Activated T-cell treated with anti-CD3 and anti-CD28 coated beads, Interleukin-2, amount 50 U/mL, for 72 hours (primary cell): ENCODE measurements at regions not wholly inside any gene's neighbourhood (a gene's known extent, or its start where the extent isn't known, plus 50 kb on each side); places are given as distances from the start of the nearest gene placed in this dataset.
A peak's percentile ranks its signal among the peaks of the same experiment; 100 is the strongest.

ENCODE experiments used
- ATAC-seq, 2 donors: fragments of 150-1000 bp; cut with Tn5 transposase; replicated peaks in 1 of 2; 2 replicates each; pipeline ENCODE4 v1.10.0; 2021; ENCODE audit warnings: moderate library complexity in 2 of 2, mild to moderate bottlenecking in 1 of 2
- DNase-seq, 2 donors: peaks; one replicate each; pipeline ENCODE4 v3.0.0; 2021 to 2022; ENCODE audit warnings: mixed read lengths in 1 of 2
- H3K27ac Mint-ChIP-seq: one replicate; pipeline ENCODE4 v1.8.0; 2022; ENCODE audit warnings: mild to moderate bottlenecking, moderate library complexity, mixed read lengths
- H3K27me3 Mint-ChIP-seq: one replicate; pipeline ENCODE4 v1.8.0; 2022; ENCODE audit warnings: low read depth, mixed read lengths
- H3K36me3 Mint-ChIP-seq, 2 donors: one replicate each; pipeline ENCODE4 v1.8.0; 2022; ENCODE audit warnings: mixed read lengths in 2 of 2, mild to moderate bottlenecking in 1 of 2; ENCODE audit not compliant: insufficient read depth in 2 of 2
- H3K4me1 Mint-ChIP-seq: one replicate; pipeline ENCODE4 v1.8.0; 2022; ENCODE audit warnings: low read depth, mixed read lengths
- H3K4me3 Mint-ChIP-seq, 2 donors: one replicate each; pipeline ENCODE4 v1.8.0; 2022; ENCODE audit warnings: mild to moderate bottlenecking in 2 of 2, mixed read lengths in 2 of 2, moderate library complexity in 2 of 2
- H3K9me3 Mint-ChIP-seq, 2 donors: one replicate each; pipeline ENCODE4 v1.8.0; 2022; ENCODE audit warnings: mixed read lengths in 2 of 2

DNA sequence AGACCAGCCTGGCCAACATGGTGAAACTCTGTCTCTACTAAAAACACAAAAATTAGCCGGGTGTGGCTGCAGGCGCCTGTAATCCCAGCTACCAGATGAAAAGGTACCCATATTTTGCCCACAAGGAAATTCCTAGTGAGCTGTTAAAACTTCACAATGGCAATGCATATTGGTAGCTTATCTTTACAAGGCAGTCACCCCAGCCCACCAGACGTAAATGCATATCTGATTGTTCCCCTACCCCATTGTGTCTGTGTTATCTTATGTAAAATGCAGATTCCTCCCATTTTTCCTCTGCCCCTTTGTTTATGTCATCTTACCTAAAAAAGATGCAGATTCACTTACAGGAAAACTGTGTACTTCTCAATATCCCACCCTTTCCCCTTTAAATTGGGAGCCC lies 103.1 kb upstream of the SLC2A1 start:
- Mint-ChIP-seq H3K9me3 (peaks cover 0 to 2% of the 10 kb centered on the region in 2 donors), H3K27me3 (no peaks in the 10 kb centered on the region), H3K27ac (no peak overlapping the region), H3K4me1 (peaks cover 11% of the 10 kb centered on the region), H3K4me3 (no peak overlapping the region), H3K36me3 (no peaks in the 10 kb centered on the region)
- DNase-seq (no peak), ATAC-seq (no peak)

DNA sequence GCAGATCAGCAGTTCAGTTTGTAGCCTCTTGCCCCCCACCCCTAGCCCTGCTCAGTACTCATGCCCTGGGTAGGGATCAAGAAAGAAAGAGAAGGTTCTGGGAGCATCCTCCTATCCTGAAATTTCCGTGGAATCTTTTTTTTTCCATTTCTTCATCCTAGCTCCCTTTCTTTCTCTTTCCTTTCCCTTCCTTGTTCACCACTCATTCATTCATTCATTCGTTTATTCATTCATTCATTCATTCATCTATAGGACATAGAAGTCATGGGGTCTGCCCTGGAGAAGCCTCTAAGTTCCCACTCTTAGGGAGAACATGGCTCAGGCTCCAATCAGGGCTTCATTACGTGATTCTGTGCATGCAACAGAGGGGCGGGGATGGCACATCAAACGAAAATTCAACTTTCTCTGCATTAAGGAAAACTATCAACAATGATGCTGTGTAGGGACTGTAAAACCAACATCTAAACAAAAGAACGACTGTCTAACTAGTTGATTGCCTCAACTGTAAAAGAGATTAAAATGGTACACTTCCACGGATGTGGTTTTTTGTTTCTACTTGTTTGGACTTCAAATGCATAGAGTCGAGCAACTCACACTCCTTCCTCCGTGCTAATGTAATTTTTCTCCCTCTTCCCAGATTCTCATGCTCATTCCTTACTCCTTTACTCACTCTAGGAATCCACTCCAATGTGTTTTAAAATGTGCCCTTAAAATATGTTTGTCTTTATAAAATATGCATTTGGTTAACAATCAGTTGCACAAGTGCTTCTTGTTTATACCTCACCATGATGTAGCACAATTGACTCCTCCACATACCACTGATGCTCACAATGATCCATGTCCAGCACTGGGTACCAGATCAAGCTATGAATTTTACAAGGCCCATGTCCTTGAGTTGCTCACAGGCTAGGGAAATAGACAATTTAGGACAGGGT lies 101.2 kb upstream of the SLC2A1 start:
- H3K4me1 Mint-ChIP-seq: peaks cover 11% of the 10 kb centered on the region
- H3K27me3 Mint-ChIP-seq: no peaks in the 10 kb centered on the region
- no peak overlapping the region for H3K27ac Mint-ChIP-seq
- H3K4me3 Mint-ChIP-seq: no peak overlapping the region
- no peak for ATAC-seq
- DNase-seq: no peak
- H3K36me3 Mint-ChIP-seq: no peaks in the 10 kb centered on the region
- peaks cover 0 to 2% of the 10 kb centered on the region in 2 donors for H3K9me3 Mint-ChIP-seq

DNA sequence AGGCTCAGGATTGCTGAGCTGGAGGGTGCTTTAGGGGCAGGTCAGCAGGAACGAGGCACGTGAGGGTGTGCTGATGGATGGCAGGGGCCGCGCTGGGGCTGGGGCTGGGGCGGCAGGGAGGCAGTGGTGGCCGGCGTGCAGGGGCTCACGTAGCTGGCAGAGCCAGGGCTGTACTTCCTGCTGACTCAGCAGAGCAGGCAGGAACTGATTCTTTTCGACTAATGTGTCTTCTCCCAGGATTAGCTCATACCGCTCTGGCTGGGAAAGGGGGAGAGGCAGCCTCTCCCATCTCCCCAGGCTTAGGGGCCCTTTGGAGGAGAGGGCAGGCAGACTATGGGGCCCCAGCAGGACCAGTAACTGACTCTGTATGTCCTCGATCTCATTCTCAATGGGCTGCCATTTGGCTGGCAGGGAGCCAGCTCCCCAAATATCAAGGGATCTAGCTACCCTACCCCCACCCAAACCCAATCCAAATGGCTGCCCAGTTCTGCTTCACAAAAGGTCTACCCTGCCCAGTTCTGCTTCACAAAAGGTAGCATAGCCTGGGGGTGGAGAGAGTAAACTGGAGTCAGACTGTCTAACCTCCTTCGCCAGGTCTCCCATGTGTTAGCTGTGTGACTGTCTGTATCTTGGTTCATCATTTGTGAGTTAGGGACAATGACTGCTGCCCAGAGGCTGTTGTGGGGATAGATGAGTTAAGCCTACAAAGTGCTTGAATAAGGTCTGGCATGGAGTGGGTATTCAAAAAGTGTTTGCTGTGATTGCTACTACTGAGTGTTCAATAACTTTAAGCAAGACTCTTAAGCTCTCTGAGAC lies 100.1 kb upstream of the SLC2A1 start:
- Mint-ChIP-seq H3K4me3 (peak overlapping the region in 1 of 2 donors; percentile 20), H3K9me3 (peaks cover 0 to 2% of the 10 kb centered on the region in 2 donors), H3K27ac (no peak overlapping the region), H3K36me3 (no peaks in the 10 kb centered on the region), H3K27me3 (no peaks in the 10 kb centered on the region), H3K4me1 (peaks cover 11% of the 10 kb centered on the region)
- ATAC-seq (peak; percentile 29 to 65), DNase-seq (peak in 1 of 2 donors; percentile 11)

DNA sequence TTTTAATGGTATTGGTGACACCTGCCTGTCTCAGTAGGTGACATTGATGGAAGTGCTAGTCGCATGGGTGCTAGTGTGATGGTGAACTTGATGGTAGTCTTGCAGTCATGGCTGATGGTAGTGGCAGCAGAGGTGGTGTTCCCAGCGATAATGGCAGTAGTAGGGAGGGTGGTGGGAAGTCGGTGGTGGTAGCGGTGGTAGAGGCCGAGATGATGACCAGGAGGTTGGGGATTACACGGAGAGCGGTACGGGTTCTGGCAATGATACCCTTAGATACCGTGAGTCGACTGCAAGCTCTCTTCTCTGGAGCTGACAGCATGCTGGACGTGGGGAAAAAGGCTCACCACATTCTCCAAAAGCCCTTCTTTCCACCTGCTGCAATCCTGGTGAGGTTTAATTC lies 99.4 kb upstream of the SLC2A1 start:
- H3K27ac Mint-ChIP-seq: no peak overlapping the region
- DNase-seq: no peak
- H3K36me3 Mint-ChIP-seq: no peaks in the 10 kb centered on the region
- no peak for ATAC-seq
- peaks cover 11% of the 10 kb centered on the region for H3K4me1 Mint-ChIP-seq
- H3K4me3 Mint-ChIP-seq: no peak overlapping the region
- no peaks in the 10 kb centered on the region for H3K27me3 Mint-ChIP-seq
- peaks cover 0 to 2% of the 10 kb centered on the region in 2 donors for H3K9me3 Mint-ChIP-seq

DNA sequence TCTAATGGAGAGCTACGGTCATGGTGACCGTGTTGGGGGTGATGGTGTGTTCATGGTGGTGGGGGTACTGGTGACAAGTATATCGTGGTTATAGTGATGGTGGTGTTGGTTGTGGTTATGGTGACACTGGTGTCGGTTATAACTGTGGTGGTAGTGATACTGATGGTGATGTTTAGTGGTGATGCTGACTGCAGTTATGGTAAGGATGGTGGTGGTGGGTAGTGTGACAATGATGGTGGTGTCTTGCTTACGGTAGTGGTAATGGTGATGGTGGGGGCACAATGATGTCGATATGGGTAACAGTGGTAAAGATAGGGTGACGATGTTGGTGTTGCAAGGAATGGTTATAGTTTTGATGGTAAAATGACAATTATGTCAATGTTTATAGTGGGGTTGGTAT lies 98.9 kb upstream of the SLC2A1 start:
- H3K4me1 Mint-ChIP-seq: peaks cover 11% of the 10 kb centered on the region
- no peak overlapping the region for H3K4me3 Mint-ChIP-seq
- ATAC-seq (no peak), DNase-seq (no peak)
- no peaks in the 10 kb centered on the region for H3K27me3 Mint-ChIP-seq
- H3K36me3 Mint-ChIP-seq: no peaks in the 10 kb centered on the region
- no peak overlapping the region for H3K27ac Mint-ChIP-seq
- peaks cover 0 to 2% of the 10 kb centered on the region in 2 donors for H3K9me3 Mint-ChIP-seq

DNA sequence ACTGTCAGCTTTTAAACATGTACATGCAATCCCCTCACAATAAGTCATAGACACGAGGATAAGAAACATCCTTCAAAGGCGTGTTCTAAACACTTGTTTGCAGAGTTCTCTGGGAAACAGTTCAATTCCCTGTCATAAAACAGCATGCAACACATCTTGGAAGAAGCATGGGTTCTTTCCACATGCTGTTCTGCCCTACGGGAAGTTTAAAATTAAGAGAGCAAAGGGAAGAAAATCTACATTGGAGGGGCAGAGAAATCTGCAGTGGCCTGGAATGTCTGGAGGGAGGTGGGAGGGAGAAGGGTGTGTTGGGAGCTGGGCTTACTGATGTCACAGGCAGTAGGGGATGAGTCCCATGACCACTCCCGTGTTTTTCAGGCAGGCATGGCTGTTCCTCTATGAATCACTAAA lies 98.3 kb upstream of the SLC2A1 start:
- no peaks in the 10 kb centered on the region for H3K36me3 Mint-ChIP-seq
- H3K9me3 Mint-ChIP-seq: peaks cover 0 to 2% of the 10 kb centered on the region in 2 donors
- H3K27ac Mint-ChIP-seq: no peak overlapping the region
- ATAC-seq: no peak
- no peaks in the 10 kb centered on the region for H3K27me3 Mint-ChIP-seq
- DNase-seq: no peak
- peaks cover 11% of the 10 kb centered on the region for H3K4me1 Mint-ChIP-seq
- H3K4me3 Mint-ChIP-seq: no peak overlapping the region

DNA sequence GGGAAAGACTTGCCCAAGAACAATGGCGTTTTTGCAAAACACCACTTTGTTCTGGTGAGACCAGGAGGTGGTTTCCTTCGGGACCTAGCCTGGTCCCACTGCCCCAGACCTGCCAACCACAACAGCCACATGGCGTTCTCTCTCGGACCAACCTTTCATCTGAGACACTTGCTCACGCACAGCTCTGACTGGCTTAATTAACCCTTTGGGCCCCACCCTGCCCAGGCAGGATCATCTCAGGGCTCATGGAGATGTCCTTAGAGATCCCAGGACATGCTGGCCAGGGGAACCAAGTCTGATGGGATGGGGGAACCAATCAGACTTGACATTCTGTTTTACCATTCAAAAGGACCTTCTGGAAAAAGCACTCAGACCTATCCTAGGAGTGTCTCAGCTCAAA lies 97.8 kb upstream of the SLC2A1 start:
- Mint-ChIP-seq H3K9me3 (peaks cover 0 to 2% of the 10 kb centered on the region in 2 donors), H3K27me3 (no peaks in the 10 kb centered on the region), H3K4me1 (peaks cover 11% of the 10 kb centered on the region)

DNA sequence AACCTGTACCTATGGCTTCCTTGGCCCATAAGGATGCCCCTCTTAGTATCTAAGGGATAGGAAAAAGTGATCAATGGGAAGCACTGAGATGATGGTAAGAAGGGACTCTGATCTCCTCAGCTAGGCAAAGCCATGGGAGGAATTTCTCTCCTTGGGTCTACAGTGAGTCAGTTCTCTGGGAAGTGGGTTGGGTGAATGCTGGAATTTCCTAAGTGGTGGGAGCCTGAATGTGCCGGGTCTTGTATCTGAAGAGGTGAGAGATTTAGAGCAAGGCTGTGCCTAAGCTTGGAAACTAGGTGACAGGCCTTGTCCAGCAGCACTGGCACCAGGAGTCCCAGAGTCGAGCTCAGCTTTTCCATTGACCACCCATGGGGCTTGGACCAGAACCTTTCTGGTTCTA lies 96.3 kb upstream of the SLC2A1 start:
- no peak for DNase-seq
- ATAC-seq: no peak
- Mint-ChIP-seq H3K4me1 (peaks cover 11% of the 10 kb centered on the region), H3K36me3 (no peaks in the 10 kb centered on the region), H3K9me3 (peaks cover 0 to 2% of the 10 kb centered on the region in 2 donors), H3K27ac (no peak overlapping the region), H3K27me3 (no peaks in the 10 kb centered on the region), H3K4me3 (no peak overlapping the region)

More for the DNA sequence above, 97.8 kb upstream of the SLC2A1 start:
- Mint-ChIP-seq H3K4me3 (no peak overlapping the region), H3K36me3 (no peaks in the 10 kb centered on the region), H3K27ac (no peak overlapping the region)
- DNase-seq: no peak
- no peak for ATAC-seq

DNA sequence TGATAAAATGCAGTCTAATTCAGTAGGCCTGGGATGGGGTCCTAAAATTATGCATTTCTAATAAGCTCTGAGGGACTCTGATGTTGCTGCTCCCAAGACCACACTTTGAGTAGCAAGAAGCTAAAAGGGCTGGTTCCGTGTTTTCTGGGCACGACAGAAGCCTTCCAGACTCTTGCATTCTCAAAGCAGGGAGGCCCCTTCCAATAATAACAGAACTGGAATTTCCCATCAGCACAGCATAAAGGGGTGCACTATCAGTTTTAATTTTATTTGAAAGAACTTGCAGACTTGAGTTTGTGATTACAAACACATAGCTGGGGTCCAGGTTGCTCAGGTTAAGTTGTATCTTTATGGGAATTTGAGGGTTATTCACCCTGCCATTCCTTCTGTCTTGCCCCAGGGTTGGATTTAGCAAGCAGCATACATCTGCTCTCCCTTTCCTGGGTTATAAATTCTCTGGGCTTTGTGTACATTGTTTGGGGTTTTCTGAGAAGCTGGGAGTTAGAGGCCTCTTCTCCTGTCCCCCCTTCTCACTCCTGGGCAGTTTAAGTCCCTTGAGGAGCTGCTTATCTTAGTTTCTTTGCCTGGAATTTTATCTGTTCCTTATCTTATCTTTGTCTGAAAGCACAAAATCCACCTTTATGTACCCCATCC lies 94.2 kb upstream of the SLC2A1 start:
- peaks cover 0 to 2% of the 10 kb centered on the region in 2 donors for H3K9me3 Mint-ChIP-seq
- no peaks in the 10 kb centered on the region for H3K4me1 Mint-ChIP-seq
- no peaks in the 10 kb centered on the region for H3K36me3 Mint-ChIP-seq
- H3K27ac Mint-ChIP-seq: no peak overlapping the region
- ATAC-seq (no peak), DNase-seq (no peak)
- H3K4me3 Mint-ChIP-seq: no peak overlapping the region
- H3K27me3 Mint-ChIP-seq: no peaks in the 10 kb centered on the region

DNA sequence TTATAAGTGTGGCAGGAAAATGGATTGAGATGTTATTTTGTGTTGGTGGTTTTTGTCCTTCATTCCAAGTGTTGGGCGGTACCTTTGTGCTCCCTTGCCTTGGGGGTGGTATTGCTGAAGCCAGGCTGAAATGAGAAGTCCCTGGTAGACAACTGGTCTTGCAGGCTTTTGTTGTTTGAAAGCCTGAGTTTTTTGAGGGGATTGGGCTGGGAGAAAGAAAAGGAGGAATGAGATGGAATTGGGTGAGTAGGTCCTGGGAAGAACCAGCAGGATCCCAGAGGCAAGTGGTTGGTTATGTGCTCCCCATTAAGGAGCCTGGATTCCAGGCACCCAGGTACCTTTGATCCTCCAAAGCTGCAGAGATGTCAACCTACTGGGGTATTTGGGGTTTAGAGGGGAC lies 93.7 kb upstream of the SLC2A1 start:
- no peaks in the 10 kb centered on the region for H3K36me3 Mint-ChIP-seq
- H3K9me3 Mint-ChIP-seq: no peaks in the 10 kb centered on the region
- H3K27me3 Mint-ChIP-seq: no peaks in the 10 kb centered on the region
- peaks cover under 1% of the 10 kb centered on the region for H3K4me1 Mint-ChIP-seq
- no peak overlapping the region for H3K4me3 Mint-ChIP-seq
- DNase-seq (no peak), ATAC-seq (no peak)
- no peak overlapping the region for H3K27ac Mint-ChIP-seq

DNA sequence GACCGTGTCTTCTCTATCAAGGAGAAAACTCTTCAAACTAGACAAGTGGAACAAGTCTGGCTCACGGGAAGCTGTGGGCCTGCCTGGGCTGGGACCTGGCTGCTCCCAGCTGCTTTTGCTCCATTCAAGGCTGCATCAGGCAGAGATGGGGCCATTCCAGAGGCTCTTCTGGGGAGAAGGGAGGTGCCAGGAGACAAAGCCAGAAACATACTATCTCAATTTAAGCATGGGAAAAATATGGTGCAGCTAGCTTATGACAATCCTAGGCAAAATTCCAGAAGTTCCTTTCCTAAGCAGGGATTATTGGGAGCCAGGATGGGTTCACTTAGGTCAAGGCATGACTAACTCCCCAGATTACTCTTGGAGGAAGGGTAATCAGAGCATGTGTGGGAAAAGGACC lies 90.8 kb upstream of the SLC2A1 start:
- H3K9me3 Mint-ChIP-seq: no peaks in the 10 kb centered on the region
- H3K36me3 Mint-ChIP-seq: no peaks in the 10 kb centered on the region
- H3K4me3 Mint-ChIP-seq: no peak overlapping the region
- no peak overlapping the region for H3K27ac Mint-ChIP-seq
- H3K4me1 Mint-ChIP-seq: peaks cover 7% of the 10 kb centered on the region
- ATAC-seq: no peak
- no peak for DNase-seq
- H3K27me3 Mint-ChIP-seq: no peaks in the 10 kb centered on the region

DNA sequence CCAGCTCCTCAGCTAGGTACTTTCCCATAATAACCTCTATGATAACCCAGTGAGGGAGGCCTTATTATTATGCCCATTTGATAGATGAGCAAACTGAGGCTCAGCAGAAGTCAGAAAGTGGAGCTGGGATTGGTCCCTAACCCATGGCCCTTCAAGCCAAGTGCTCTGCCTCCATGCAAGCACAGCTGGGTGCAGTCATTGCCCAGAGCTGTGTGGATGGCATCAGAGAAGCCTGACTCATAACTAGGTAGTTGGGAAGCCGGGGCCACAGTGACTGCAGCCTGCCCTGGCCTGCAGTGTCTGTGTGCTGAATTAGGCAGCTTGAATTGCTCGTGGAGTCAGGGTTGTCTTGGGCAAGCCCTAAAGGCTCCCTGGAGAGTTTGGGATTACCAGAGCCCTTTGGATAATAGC lies 89.9 kb upstream of the SLC2A1 start:
- Mint-ChIP-seq H3K27me3 (no peaks in the 10 kb centered on the region), H3K4me1 (peaks cover 7% of the 10 kb centered on the region), H3K9me3 (no peaks in the 10 kb centered on the region), H3K4me3 (no peak overlapping the region), H3K36me3 (no peaks in the 10 kb centered on the region), H3K27ac (no peak overlapping the region)
- DNase-seq (no peak), ATAC-seq (no peak)

DNA sequence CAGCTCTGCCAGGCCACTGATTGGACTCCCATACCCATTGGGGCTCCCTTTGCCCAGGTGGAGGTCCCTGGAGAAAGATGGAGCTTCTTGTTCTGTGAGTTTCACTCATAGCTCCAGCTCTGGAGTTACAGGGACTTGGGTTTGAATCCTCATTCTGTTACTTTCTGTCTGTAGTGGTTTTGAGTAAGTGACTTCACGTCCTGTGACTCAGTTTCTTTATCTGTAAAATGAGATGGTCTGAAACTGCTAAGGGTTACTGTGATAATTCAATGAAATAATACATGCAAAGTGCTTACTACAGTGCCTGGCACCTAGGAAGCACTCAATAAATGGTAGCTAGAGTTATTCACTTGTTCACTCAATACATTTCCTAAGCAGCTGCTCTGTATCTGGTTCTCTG lies 88.5 kb upstream of the SLC2A1 start:
- H3K36me3 Mint-ChIP-seq: no peaks in the 10 kb centered on the region
- H3K27ac Mint-ChIP-seq: no peak overlapping the region
- ATAC-seq (no peak), DNase-seq (no peak)
- no peaks in the 10 kb centered on the region for H3K9me3 Mint-ChIP-seq
- peaks cover 7% of the 10 kb centered on the region for H3K4me1 Mint-ChIP-seq
- H3K4me3 Mint-ChIP-seq: no peak overlapping the region
- H3K27me3 Mint-ChIP-seq: no peaks in the 10 kb centered on the region
